ENCODE measurements at regions not wholly inside any gene's neighbourhood (a gene's known extent, or its start where the extent isn't known, plus 50 kb on each side); places are given as distances from the start of the nearest gene placed in this dataset.
"Not testable (repeated sequence)": the region's sequence is repeated elsewhere in the genome, so short reads cannot be mapped to it uniquely, and the experiment has no call there.

GRCh38 chr20:25864963-25865714, 168.5 kb upstream of the ZNF337 start:
- not testable (repeated sequence) for DNase-seq (ENCODE audit: low spot score)

GRCh38 chr20:25864326-25864962, 167.8 kb upstream of the ZNF337 start:
- DNase-seq (ENCODE audit: low spot score): no peak

- no peak for DNase-seq (ENCODE audit: low spot score)
Measured at GRCh38 chr20:25863536-25864325, 167.1 kb upstream of the ZNF337 start.

- DNase-seq (ENCODE audit: low spot score): peak; percentile 90
Measured at GRCh38 chr20:25862967-25863530, 166.4 kb upstream of the ZNF337 start.

GRCh38 chr20:25860531-25861150, 164.0 kb upstream of the ZNF337 start:
- DNase-seq (ENCODE audit: low spot score): no peak

GRCh38 chr20:25859649-25860530, 163.2 kb upstream of the ZNF337 start:
- DNase-seq (ENCODE audit: low spot score): peak; percentile 87

- DNase-seq (ENCODE audit: low spot score): no peak
Measured at GRCh38 chr20:25858495-25859425, 162.1 kb upstream of the ZNF337 start.

- not testable (repeated sequence) for DNase-seq (ENCODE audit: low spot score)
Measured at GRCh38 chr20:25857091-25857788, 160.6 kb upstream of the ZNF337 start.

GRCh38 chr20:25856256-25856884, 159.7 kb upstream of the ZNF337 start:
- DNase-seq (ENCODE audit: low spot score): no peak

- not testable (repeated sequence) for DNase-seq (ENCODE audit: low spot score)
Measured at GRCh38 chr20:25855451-25856156, 159.0 kb upstream of the ZNF337 start.

DNA sequence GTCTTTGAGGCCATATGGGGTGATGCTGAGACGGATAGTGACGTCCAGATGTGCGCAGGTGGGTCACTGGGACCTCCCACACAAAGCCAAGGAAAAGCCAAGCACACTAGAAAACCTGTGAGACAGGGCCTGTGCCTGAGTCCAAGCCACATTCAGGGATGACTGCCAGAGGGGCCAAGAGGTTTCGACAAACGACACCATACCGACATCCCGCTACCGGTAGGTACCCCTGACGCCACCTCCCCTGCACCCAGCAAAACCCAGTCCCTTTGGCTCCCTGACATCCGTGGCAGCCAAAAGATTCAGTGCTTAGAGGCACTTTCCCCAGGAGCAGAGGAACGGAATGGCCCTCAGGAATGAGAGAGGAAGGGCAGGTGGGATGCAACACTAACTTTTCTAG, 158.0 kb upstream of the ZNF337 start:
- DNase-seq (ENCODE audit: low spot score): not testable (repeated sequence)

GRCh38 chr20:25853718-25854388, 157.2 kb upstream of the ZNF337 start:
- peak; percentile 44 for DNase-seq (ENCODE audit: low spot score)

DNA sequence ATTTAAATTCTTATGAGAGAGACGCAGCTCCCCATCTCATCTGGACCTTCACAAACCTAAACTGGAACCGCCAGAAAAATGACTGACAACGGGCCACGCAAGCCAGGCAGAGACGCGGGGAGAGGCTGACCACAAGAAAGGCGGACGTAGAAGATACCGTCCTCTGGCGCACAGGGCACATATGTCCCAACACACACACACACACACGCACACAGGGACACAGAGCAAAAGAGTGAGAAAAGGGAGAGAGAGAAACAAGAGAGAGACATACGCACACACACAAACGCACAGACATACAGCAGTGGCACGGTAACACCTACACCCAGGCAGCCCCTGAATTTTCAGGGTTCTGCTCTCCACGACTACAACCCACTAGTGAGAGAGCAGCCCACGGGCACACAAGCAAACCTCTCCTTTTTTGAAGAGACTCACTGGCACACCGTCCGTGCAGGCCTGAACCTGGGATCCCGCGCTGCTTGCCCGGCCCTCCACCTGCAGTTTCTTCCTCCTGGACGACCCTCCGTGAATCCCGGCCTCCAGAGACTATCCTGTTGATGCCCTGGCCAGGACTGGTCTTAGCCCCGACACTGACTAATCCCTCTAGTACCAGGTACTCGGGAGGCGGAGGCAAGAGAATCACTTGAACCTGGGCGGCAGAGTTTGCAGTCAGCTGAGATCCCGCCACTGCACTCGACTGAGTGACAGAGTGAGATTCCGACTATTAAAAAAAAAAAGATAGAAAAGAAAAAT, 156.5 kb upstream of the ZNF337 start:
- DNase-seq (ENCODE audit: low spot score): not testable (repeated sequence)

DNA sequence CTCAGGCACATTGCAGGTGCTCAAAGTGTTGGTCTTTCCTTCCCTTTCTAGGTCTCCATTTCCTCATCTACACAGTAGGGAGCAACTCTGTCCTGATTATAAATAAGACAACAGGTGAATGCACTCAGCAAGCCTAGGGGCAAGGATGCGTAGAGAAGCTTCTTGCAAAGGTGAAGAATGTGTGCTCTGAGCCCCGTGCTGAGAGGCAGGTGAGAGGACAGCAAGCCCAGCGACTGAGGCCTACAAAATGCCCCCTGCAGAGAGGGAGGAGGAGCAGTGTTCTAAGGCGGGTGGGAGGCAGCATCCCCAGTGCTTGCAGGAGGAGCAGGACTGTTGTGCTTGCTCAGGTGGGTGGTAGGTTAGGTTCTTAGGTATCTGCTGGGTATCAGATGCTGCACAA, 153.5 kb upstream of the ZNF337 start:
- DNase-seq (ENCODE audit: low spot score): not testable (repeated sequence)

DNA sequence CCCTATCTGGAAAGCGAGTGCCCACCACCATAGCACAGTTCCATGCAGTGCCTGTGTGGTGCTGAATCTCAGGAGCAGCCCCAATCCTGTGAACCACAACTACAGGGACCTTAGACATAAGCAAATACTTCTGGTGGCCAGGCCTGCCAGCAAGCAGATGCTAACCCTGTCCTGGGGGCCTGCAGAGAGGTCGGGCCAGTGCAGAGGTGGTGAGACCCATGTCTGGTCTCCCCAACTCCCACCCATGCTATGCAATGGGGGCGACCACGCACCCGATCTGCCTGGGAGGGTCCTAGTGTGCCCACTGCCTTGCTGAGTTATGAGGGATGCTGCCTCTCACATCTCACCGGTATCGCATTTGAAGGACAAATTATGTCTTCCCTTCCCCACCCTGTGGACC, 151.6 kb upstream of the ZNF337 start:
- DNase-seq (ENCODE audit: low spot score): no peak

- not testable (repeated sequence) for DNase-seq (ENCODE audit: low spot score)
Measured at GRCh38 chr20:25844640-25845039, 148.0 kb upstream of the ZNF337 start.

All from SK-N-DZ (cell line).